Thoracic aorta (tissue), 2 donors: ENCODE measurements at regions not wholly inside any gene's neighbourhood (a gene's known extent, or its start where the extent isn't known, plus 50 kb on each side); places are given as distances from the start of the nearest gene placed in this dataset.

Experiments used
- ATAC-seq: fragments of 150-250 bp; one replicate; pipeline ENCODE4 v1.8.0; 2017; ENCODE audit warnings: low read depth; ENCODE audit not compliant: insufficient number of reproducible peaks, low FRiP score
- DNase-seq: peaks from one replicate; pipeline ENCODE4 v3.0.0-alpha.2; 2020; ENCODE audit warnings: low spot score
- H3K27ac ChIP-seq, 2 donors: fragments of 200-600 bp; sonication (generic); 1 replicate in 1 of 2; 2 replicates in 1 of 2; pipeline ENCODE4 v1.5.1; 2016; ENCODE audit warnings: mild to moderate bottlenecking in 2 of 2, moderate library complexity in 2 of 2
- H3K27me3 ChIP-seq: fragments of 200-600 bp; sonication (generic); replicated peaks from 2 replicates; pipeline ENCODE4 v1.6.0; 2016; ENCODE audit warnings: mild to moderate bottlenecking; ENCODE audit not compliant: insufficient read depth
- H3K36me3 ChIP-seq: fragments of 200-600 bp; sonication (generic); one replicate; pipeline ENCODE4 v1.5.1; 2016
- H3K4me1 ChIP-seq, 2 donors: fragments of 200-600 bp; sonication (generic); 1 replicate in 1 of 2; 2 replicates in 1 of 2; pipeline versions ENCODE4 v1.5.1 to v1.6.0; 2016; ENCODE audit warnings: low read depth in 2 of 2, mild to moderate bottlenecking in 1 of 2; ENCODE audit not compliant: control insufficient read depth in 1 of 2
- H3K4me3 ChIP-seq: fragments of 200-600 bp; sonication (generic); 2 replicates; pipeline ENCODE4 v1.5.1; 2016; ENCODE audit warnings: mild to moderate bottlenecking
- H3K9me3 ChIP-seq: fragments of 200-600 bp; sonication (generic); 2 replicates; pipeline ENCODE4 v1.5.1; 2016
- TF ChIP-seq, protein P1 (sequence below): fragments of 200-600 bp; sonication (generic); IDR thresholded peaks from one replicate; pipeline ENCODE4 v1.5.1; 2019; ENCODE audit warnings: antibody characterized with exemption

DNA sequence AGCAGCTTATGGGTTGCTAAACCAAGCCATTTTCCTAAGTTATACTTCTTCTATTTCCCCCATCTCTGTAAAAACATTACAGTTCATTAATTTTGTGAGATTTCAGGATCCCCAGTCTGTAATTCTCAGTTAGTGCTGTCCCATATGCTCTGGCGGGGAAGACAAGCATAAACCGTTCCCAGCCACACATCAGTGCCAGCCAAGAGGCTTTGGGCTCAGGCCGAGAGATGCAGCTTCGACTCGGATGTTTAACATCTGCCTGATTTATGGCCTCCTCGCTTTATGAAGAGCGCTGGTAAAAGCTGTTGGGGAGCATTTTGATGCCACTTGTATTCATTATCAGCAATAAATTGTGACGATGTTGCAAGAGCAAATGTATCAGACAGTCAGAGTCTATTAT lies 349.1 kb upstream of the CCDC196 start:
- H3K4me3 ChIP-seq = no peak overlapping the region
- no peaks in the 10 kb centered on the region for H3K9me3 ChIP-seq
- no peaks in the 10 kb centered on the region for H3K27me3 ChIP-seq
- H3K27ac ChIP-seq = no peak overlapping the region
- TF ChIP-seq, protein P1, sequence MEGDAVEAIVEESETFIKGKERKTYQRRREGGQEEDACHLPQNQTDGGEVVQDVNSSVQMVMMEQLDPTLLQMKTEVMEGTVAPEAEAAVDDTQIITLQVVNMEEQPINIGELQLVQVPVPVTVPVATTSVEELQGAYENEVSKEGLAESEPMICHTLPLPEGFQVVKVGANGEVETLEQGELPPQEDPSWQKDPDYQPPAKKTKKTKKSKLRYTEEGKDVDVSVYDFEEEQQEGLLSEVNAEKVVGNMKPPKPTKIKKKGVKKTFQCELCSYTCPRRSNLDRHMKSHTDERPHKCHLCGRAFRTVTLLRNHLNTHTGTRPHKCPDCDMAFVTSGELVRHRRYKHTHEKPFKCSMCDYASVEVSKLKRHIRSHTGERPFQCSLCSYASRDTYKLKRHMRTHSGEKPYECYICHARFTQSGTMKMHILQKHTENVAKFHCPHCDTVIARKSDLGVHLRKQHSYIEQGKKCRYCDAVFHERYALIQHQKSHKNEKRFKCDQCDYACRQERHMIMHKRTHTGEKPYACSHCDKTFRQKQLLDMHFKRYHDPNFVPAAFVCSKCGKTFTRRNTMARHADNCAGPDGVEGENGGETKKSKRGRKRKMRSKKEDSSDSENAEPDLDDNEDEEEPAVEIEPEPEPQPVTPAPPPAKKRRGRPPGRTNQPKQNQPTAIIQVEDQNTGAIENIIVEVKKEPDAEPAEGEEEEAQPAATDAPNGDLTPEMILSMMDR = no peak
- no peaks in the 10 kb centered on the region for H3K4me1 ChIP-seq
- no peaks in the 10 kb centered on the region for H3K36me3 ChIP-seq
- ATAC-seq (no peak), DNase-seq (no peak)

DNA sequence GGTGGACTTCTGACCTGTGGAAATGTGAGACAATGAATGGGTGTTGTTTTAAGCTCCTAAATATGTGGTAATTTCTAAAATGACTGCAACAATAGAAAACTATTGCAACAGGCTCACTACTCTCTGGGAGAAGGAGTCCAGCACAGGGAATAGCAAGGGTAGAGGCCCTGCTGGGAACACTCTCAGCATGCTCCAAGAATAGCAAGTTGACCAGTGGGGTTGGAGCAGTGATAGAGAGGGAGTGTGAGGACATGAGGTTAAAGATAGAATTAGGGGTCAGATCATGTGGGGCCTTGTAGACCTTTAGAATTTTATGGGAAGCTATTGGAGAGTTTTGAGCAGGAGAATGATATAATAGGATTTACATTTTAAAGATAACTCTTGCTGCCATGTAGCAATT lies 346.7 kb upstream of the CCDC196 start:
- no peaks in the 10 kb centered on the region for H3K4me1 ChIP-seq
- H3K4me3 ChIP-seq = no peak overlapping the region
- H3K9me3 ChIP-seq = no peaks in the 10 kb centered on the region
- TF ChIP-seq, protein P1 = no peak
- H3K36me3 ChIP-seq = no peaks in the 10 kb centered on the region
- ATAC-seq (no peak), DNase-seq (no peak)
- H3K27me3 ChIP-seq = no peaks in the 10 kb centered on the region
- H3K27ac ChIP-seq = no peak overlapping the region

DNA sequence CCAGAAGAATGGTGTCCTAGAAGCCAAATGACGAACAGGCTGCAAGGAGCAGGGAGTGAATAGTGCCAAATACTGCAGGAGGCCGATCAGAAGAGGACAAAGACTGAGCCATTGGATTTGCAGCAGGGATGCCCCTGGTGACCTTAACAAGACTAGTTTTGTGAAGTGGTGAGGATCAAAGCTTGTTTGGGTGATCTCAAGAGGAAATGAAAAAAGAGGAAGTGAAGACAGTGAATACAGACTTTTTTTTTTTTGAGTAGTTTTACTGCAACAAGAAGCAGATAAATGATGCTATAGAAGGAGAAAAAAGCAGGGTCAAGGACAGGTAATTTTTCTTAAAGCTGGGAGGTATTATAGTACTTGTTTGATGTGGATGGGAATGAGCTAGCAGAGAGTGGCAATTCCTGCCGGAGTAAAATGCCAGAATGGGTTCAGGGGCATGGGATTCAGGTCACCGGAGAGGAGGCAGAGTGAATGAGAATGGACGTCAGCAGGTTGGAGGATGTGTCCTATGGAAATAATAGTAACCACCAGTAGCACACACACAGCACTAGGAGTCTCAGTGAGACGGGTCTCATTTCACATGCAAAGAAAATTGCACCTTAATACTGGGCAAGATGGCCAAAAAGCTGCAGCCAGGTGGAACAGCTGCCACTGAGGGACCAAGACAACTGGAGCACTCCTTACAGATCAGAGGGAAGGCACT lies 345.8 kb upstream of the CCDC196 start:
- H3K4me3 ChIP-seq = no peak overlapping the region
- no peaks in the 10 kb centered on the region for H3K36me3 ChIP-seq
- TF ChIP-seq, protein P1 = no peak
- DNase-seq (no peak), ATAC-seq (no peak)
- H3K9me3 ChIP-seq = no peaks in the 10 kb centered on the region
- H3K27ac ChIP-seq = no peak overlapping the region
- H3K4me1 ChIP-seq = no peaks in the 10 kb centered on the region
- H3K27me3 ChIP-seq = no peaks in the 10 kb centered on the region

DNA sequence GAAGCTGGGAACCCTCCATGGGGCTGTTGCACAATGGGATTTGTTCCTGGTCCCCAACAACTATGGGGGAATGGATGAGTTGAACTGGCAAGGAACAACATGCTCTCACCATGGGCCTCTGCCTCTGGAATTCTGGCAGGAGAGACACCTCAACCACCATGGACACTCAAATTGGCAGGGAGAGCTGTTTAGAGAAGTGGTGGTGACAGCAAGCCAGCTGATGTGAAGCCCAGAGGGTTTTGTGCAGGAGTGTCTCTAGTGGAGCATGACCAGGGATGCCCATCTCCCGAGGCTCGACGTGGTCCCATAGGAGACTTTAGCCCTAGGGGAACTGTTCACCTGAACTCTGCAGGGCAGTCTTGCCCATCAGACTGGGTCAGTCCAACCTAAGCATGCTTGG lies 345.2 kb upstream of the CCDC196 start:
- no peaks in the 10 kb centered on the region for H3K27me3 ChIP-seq
- no peaks in the 10 kb centered on the region for H3K36me3 ChIP-seq
- no peak for ATAC-seq
- TF ChIP-seq, protein P1 = no peak
- DNase-seq = no peak
- no peaks in the 10 kb centered on the region for H3K9me3 ChIP-seq
- H3K4me3 ChIP-seq = no peak overlapping the region
- no peak overlapping the region for H3K27ac ChIP-seq
- no peaks in the 10 kb centered on the region for H3K4me1 ChIP-seq

DNA sequence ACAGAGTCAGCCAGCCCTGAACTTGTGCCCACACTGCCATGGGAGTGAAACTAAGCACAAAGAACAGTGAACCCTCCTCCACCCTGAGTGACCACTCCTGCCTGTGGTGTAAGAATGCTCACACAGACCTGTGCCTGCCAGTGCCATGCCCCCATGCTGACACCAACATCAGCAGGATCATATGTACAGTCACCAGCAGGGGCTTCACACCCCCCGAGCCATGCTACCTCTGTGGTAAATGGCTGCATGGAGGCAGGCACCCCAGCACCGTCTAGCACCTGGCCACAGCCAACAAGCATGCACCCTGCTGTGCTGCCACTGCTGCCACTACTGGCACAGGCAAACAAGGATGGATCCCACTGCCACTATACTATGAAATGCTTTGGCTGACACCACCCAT lies 344.4 kb upstream of the CCDC196 start:
- Histone ChIP-seq H3K4me3 (no peak overlapping the region), H3K36me3 (no peaks in the 10 kb centered on the region), H3K27ac (no peak overlapping the region), H3K27me3 (no peaks in the 10 kb centered on the region), H3K4me1 (no peaks in the 10 kb centered on the region), H3K9me3 (no peaks in the 10 kb centered on the region)
- TF ChIP-seq, protein P1 = no peak
- ATAC-seq = no peak
- DNase-seq = no peak
